WTC11 (cell line): ENCODE measurements at regions not wholly inside any gene's neighbourhood (a gene's known extent, or its start where the extent isn't known, plus 50 kb on each side); places are given as distances from the start of the nearest gene placed in this dataset.

Experiments used
- AFF4 ChIP-seq: sonication (generic); formaldehyde crosslinking; IDR thresholded peaks from 2 replicates; pipeline ENCODE4 v1.8.1; 2023; ENCODE audit warnings: mild to moderate bottlenecking, missing genetic modification reagents, borderline replicate concordance
- CREB1 ChIP-seq: sonication (generic); formaldehyde crosslinking; IDR thresholded peaks from 2 replicates; pipeline ENCODE4 v1.8.0; 2023; ENCODE audit warnings: mild to moderate bottlenecking, missing genetic modification reagents
- CREM ChIP-seq: sonication (generic); formaldehyde crosslinking; IDR thresholded peaks from 2 replicates; pipeline ENCODE4 v1.8.1; 2022; ENCODE audit warnings: mild to moderate bottlenecking, missing genetic modification reagents, moderate library complexity
- CTCF ChIP-seq: fragments of 200-600 bp; IDR thresholded peaks from 2 replicates; pipeline ENCODE4 v1.8.0; 2022; ENCODE audit warnings: antibody characterized with exemption
- E2F1 ChIP-seq: sonication (generic); formaldehyde crosslinking; IDR thresholded peaks from 2 replicates; pipeline ENCODE4 v1.8.0; 2022; ENCODE audit warnings: mild to moderate bottlenecking, missing genetic modification reagents
- E2F4 ChIP-seq: sonication (generic); formaldehyde crosslinking; IDR thresholded peaks from 2 replicates; pipeline ENCODE4 v1.8.1; 2022; ENCODE audit warnings: low read depth, mild to moderate bottlenecking, moderate library complexity, missing genetic modification reagents, borderline replicate concordance
- IRF1 ChIP-seq: sonication (generic); formaldehyde crosslinking; IDR thresholded peaks from 2 replicates; pipeline ENCODE4 v1.8.0; 2023; ENCODE audit warnings: missing genetic modification reagents
- JAZF1 ChIP-seq: fragments of 250-450 bp; sonication (Bioruptor Pico); IDR thresholded peaks from 2 replicates; pipeline ENCODE4 v1.9.0; 2021; ENCODE audit warnings: moderate library complexity, mild to moderate bottlenecking, inconsistent platforms
- NR1H2 ChIP-seq: sonication (generic); formaldehyde crosslinking; IDR thresholded peaks from 2 replicates; pipeline ENCODE4 v1.9.0; 2021; ENCODE audit warnings: mild to moderate bottlenecking, moderate library complexity, missing genetic modification reagents
- NR3C1 ChIP-seq: sonication (generic); formaldehyde crosslinking; conservative IDR thresholded peaks from 2 replicates; pipeline ENCODE4 v1.8.1; 2023; ENCODE audit warnings: low read depth, mild to moderate bottlenecking, missing genetic modification reagents
- RORB ChIP-seq: fragments of 250-450 bp; sonication (Bioruptor Pico); IDR thresholded peaks from 2 replicates; pipeline ENCODE4 v1.9.0; 2021; ENCODE audit warnings: mild to moderate bottlenecking
- SMAD4 ChIP-seq: sonication (generic); formaldehyde crosslinking; IDR thresholded peaks from 2 replicates; pipeline ENCODE4 v1.8.0; 2022; ENCODE audit warnings: mild to moderate bottlenecking, missing genetic modification reagents
- TCF7 ChIP-seq: sonication (generic); formaldehyde crosslinking; IDR thresholded peaks from 2 replicates; pipeline ENCODE4 v1.8.0; 2022; ENCODE audit warnings: mild to moderate bottlenecking, low read depth, missing genetic modification reagents, moderate library complexity

- TF ChIP-seq CTCF (no peak), IRF1 (CRISPR knock-in tag) (no peak), SMAD4 (no peak), NR3C1 (CRISPR knock-in tag) (no peak), NR1H2 (CRISPR knock-in tag) (no peak), E2F1 (CRISPR knock-in tag) (no peak), E2F4 (no peak), CREM (CRISPR knock-in tag) (no peak), CREB1 (CRISPR knock-in tag) (no peak), RORB (CRISPR knock-in tag) (no peak), AFF4 (CRISPR knock-in tag) (no peak), TCF7 (no peak), JAZF1 (CRISPR knock-in tag) (no peak)
These were observed 144.2 kb upstream of the RAPGEF2 start for GRCh38 chr4:158958489-158959270.
